GM21737 (cell line): ENCODE measurements at regions not wholly inside any gene's neighbourhood (a gene's known extent, or its start where the extent isn't known, plus 50 kb on each side); places are given as distances from the start of the nearest gene placed in this dataset.
"Not testable (repeated sequence)": the region's sequence is repeated elsewhere in the genome, so short reads cannot be mapped to it uniquely, and the experiment has no call there.

Experiments used
- ATAC-seq: cut with Tn5 transposase; IDR thresholded peaks from one replicate; pipeline ENCODE4 v1.9.1; 2021; ENCODE audit warnings: mild to moderate bottlenecking, moderate library complexity; ENCODE audit not compliant: unreplicated experiment

- no peak for ATAC-seq
Observed at GRCh38 chr18:42445359-42445758, 490.3 kb downstream of the PIK3C3 start.

GRCh38 chr18:42446195-42446594, 491.2 kb downstream of the PIK3C3 start:
- ATAC-seq, result no peak

GRCh38 chr18:42447688-42448087, 492.7 kb downstream of the PIK3C3 start:
- ATAC-seq, result no peak

- ATAC-seq, result no peak
Observed at GRCh38 chr18:42458226-42458625, 503.2 kb downstream of the PIK3C3 start.

- no peak for ATAC-seq
Observed at GRCh38 chr18:42459873-42460272, 504.8 kb downstream of the PIK3C3 start.

- ATAC-seq, result no peak
Observed at GRCh38 chr18:42471885-42472284, 516.9 kb downstream of the PIK3C3 start.

GRCh38 chr18:42473611-42474010, 518.6 kb downstream of the PIK3C3 start:
- no peak for ATAC-seq

GRCh38 chr18:42474577-42474976, 519.5 kb downstream of the PIK3C3 start:
- no peak for ATAC-seq

GRCh38 chr18:42475157-42475556, 520.1 kb downstream of the PIK3C3 start:
- no peak for ATAC-seq

- no peak for ATAC-seq
Observed at GRCh38 chr18:42477267-42477666, 522.2 kb downstream of the PIK3C3 start.

- no peak for ATAC-seq
Observed at GRCh38 chr18:42480441-42480840, 525.4 kb downstream of the PIK3C3 start.

- ATAC-seq, result no peak
Observed at GRCh38 chr18:42484648-42485047, 529.6 kb downstream of the PIK3C3 start.

GRCh38 chr18:42486271-42486670, 531.2 kb downstream of the PIK3C3 start:
- ATAC-seq, result no peak

GRCh38 chr18:42508683-42509296, 553.8 kb downstream of the PIK3C3 start:
- no peak for ATAC-seq

- ATAC-seq, result peak; percentile 91
Observed at GRCh38 chr18:42509750-42510415, 554.8 kb downstream of the PIK3C3 start.

- ATAC-seq, result no peak
Observed at GRCh38 chr18:42510540-42510939, 555.5 kb downstream of the PIK3C3 start.

- ATAC-seq, result no peak
Observed at GRCh38 chr18:42513441-42513840, 558.4 kb downstream of the PIK3C3 start.

- no peak for ATAC-seq
Observed at GRCh38 chr18:42514512-42514911, 559.5 kb downstream of the PIK3C3 start.

GRCh38 chr18:42517896-42518295, 562.9 kb downstream of the PIK3C3 start:
- no peak for ATAC-seq

GRCh38 chr18:42518331-42518730, 563.3 kb downstream of the PIK3C3 start:
- not testable (repeated sequence) for ATAC-seq

- ATAC-seq, result no peak
Observed at GRCh38 chr18:42520138-42520537, 565.1 kb downstream of the PIK3C3 start.

- ATAC-seq, result no peak
Observed at GRCh38 chr18:42525905-42526304, 570.9 kb downstream of the PIK3C3 start.

GRCh38 chr18:42527766-42528165, 572.7 kb downstream of the PIK3C3 start:
- ATAC-seq, result no peak
